ENCODE measurements at regions not wholly inside any gene's neighbourhood (a gene's known extent, or its start where the extent isn't known, plus 50 kb on each side); places are given as distances from the start of the nearest gene placed in this dataset.

DNA sequence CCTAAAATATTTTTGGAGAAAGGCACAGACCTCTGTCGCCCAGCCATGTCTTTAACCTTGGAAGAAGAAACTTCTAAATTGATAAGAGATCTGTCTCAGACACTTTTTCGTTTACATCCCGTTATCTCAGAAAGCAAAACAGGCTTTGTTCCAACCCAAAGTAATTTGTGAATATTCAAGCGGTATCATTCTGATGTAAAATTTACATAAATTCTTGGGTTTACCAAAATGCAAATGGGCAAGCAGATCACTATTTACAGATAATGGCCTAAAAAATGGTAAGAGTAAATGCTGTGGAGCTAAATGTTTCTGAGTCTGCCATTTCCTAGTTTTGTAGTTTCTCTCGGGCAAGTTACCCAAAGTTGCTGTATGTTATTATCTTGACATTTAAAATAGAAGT, 101.9 kb upstream of the VPREB1 start:
- TF ChIP-seq, protein P1, sequence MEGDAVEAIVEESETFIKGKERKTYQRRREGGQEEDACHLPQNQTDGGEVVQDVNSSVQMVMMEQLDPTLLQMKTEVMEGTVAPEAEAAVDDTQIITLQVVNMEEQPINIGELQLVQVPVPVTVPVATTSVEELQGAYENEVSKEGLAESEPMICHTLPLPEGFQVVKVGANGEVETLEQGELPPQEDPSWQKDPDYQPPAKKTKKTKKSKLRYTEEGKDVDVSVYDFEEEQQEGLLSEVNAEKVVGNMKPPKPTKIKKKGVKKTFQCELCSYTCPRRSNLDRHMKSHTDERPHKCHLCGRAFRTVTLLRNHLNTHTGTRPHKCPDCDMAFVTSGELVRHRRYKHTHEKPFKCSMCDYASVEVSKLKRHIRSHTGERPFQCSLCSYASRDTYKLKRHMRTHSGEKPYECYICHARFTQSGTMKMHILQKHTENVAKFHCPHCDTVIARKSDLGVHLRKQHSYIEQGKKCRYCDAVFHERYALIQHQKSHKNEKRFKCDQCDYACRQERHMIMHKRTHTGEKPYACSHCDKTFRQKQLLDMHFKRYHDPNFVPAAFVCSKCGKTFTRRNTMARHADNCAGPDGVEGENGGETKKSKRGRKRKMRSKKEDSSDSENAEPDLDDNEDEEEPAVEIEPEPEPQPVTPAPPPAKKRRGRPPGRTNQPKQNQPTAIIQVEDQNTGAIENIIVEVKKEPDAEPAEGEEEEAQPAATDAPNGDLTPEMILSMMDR (conservative IDR thresholded peaks at IDR 0.05; ENCODE audit: low read depth, low read length), result no peak
- no peak for TF ChIP-seq EZH2 (IDR thresholded peaks at IDR 0.05; ENCODE audit: borderline replicate concordance, low read depth, low read length, poor library complexity, severe bottlenecking)
- intact Hi-C loops (cut with micrococcal nuclease; ENCODE audit: unreplicated experiment), result no loop called here
- Histone ChIP-seq H3K4me1 (ENCODE audit: insufficient read depth, low read length, poor library complexity, severe bottlenecking) (no peaks in the 10 kb centered on the region), H3K36me3 (ENCODE audit: insufficient read depth, low read length, poor library complexity, severe bottlenecking) (no peaks in the 10 kb centered on the region), H3K27me3 (replicated peaks; ENCODE audit: insufficient read depth, low read depth, low read length, poor library complexity) (peaks cover 100% of the 10 kb centered on the region), H3K9me3 (ENCODE audit: low read depth, low read length, poor library complexity, severe bottlenecking) (no peaks in the 10 kb centered on the region), H3K4me3 (ENCODE audit: low read depth, low read length, poor library complexity, severe bottlenecking) (no peak overlapping the region), H3K27ac (ENCODE audit: low read depth, low read length, poor library complexity, severe bottlenecking) (no peak overlapping the region)
- no peak for DNase-seq (ENCODE audit: low spot score)
- POLR2A ChIA-PET (ENCODE audit: low non-redundant PET), result no interaction called here
- BruUV-seq (replicated peaks), result no TSS peak
- CTCF ChIA-PET, result no interaction called here

- CTCF ChIA-PET, result no interaction called here
- no TSS peak for BruUV-seq (replicated peaks)
- H3K27me3 ChIP-seq (replicated peaks; ENCODE audit: insufficient read depth, low read depth, low read length, poor library complexity), result peaks cover 100% of the 10 kb centered on the region
- intact Hi-C loops (cut with micrococcal nuclease; ENCODE audit: unreplicated experiment), result no loop called here
- no peaks in the 10 kb centered on the region for H3K4me1 ChIP-seq (ENCODE audit: insufficient read depth, low read length, poor library complexity, severe bottlenecking)
- H3K4me3 ChIP-seq (ENCODE audit: low read depth, low read length, poor library complexity, severe bottlenecking), result no peak overlapping the region
- no peak overlapping the region for H3K27ac ChIP-seq (ENCODE audit: low read depth, low read length, poor library complexity, severe bottlenecking)
- no peaks in the 10 kb centered on the region for H3K9me3 ChIP-seq (ENCODE audit: low read depth, low read length, poor library complexity, severe bottlenecking)
- DNase-seq (ENCODE audit: low spot score), result no peak
- TF ChIP-seq EZH2 (IDR thresholded peaks at IDR 0.05; ENCODE audit: borderline replicate concordance, low read depth, low read length, poor library complexity, severe bottlenecking), result no peak
- TF ChIP-seq, protein P1 (conservative IDR thresholded peaks at IDR 0.05; ENCODE audit: low read depth, low read length), result no peak
- POLR2A ChIA-PET (ENCODE audit: low non-redundant PET), result no interaction called here
- no peaks in the 10 kb centered on the region for H3K36me3 ChIP-seq (ENCODE audit: insufficient read depth, low read length, poor library complexity, severe bottlenecking)
Observed at GRCh38 chr22:22141771-22142591, 102.6 kb upstream of the VPREB1 start.

DNA sequence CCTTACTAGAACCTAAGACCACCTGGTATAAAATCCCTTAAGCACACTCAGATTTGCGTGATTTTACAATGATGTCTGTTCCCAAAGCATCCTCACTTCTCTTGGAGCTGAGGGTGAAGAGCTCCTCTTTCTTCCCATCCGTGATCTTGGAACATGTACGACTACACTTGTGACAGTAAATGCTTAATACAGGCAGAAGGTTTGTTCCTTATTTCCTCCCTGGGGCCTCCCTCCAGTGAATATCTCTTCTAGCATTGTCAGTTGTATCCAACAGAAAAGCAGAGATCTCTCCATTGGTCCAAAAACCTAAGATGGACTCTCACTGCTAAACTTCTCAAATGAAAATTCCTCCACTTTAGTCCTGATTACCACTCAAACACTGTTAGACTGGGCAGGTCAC, 103.6 kb upstream of the VPREB1 start:
- BruUV-seq (replicated peaks), result no TSS peak
- intact Hi-C loops (cut with micrococcal nuclease; ENCODE audit: unreplicated experiment), result no loop called here
- POLR2A ChIA-PET (ENCODE audit: low non-redundant PET), result no interaction called here
- Histone ChIP-seq H3K9me3 (ENCODE audit: low read depth, low read length, poor library complexity, severe bottlenecking) (no peaks in the 10 kb centered on the region), H3K27me3 (replicated peaks; ENCODE audit: insufficient read depth, low read depth, low read length, poor library complexity) (peaks cover 100% of the 10 kb centered on the region), H3K27ac (ENCODE audit: low read depth, low read length, poor library complexity, severe bottlenecking) (no peak overlapping the region), H3K4me3 (ENCODE audit: low read depth, low read length, poor library complexity, severe bottlenecking) (no peak overlapping the region), H3K36me3 (ENCODE audit: insufficient read depth, low read length, poor library complexity, severe bottlenecking) (no peaks in the 10 kb centered on the region), H3K4me1 (ENCODE audit: insufficient read depth, low read length, poor library complexity, severe bottlenecking) (no peaks in the 10 kb centered on the region)
- TF ChIP-seq, protein P1 (conservative IDR thresholded peaks at IDR 0.05; ENCODE audit: low read depth, low read length), result no peak
- TF ChIP-seq EZH2 (IDR thresholded peaks at IDR 0.05; ENCODE audit: borderline replicate concordance, low read depth, low read length, poor library complexity, severe bottlenecking), result no peak
- CTCF ChIA-PET, result no interaction called here
- no peak for DNase-seq (ENCODE audit: low spot score)

Measured in A673 (cell line).